GM21825 (cell line): ENCODE measurements at regions not wholly inside any gene's neighbourhood (a gene's known extent, or its start where the extent isn't known, plus 50 kb on each side); places are given as distances from the start of the nearest gene placed in this dataset.
"Not testable (repeated sequence)": the region's sequence is repeated elsewhere in the genome, so short reads cannot be mapped to it uniquely, and the experiment has no call there.

Source experiments
- ATAC-seq: cut with Tn5 transposase; IDR thresholded peaks from one replicate; pipeline ENCODE4 v1.9.1; 2021; ENCODE audit warnings: mild to moderate bottlenecking, moderate library complexity; ENCODE audit not compliant: unreplicated experiment

DNA sequence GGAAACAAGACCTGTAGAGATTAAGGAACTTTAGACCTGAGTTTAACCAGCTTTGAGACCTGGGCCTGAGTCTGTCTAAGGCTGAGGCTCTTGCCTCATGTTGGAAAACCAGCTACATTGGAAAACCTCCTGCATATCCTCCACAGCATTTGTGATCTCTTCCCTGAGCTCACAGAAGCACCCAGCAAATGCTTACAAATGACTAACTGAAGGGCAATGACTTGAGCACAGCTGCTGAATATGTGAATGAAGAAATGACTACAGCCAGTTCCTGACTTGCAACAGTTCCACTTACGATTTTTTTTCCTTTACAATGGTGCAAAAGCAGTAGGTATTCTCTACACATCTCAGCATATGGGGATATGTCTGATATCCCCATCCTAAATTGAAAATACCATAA, 112.4 kb upstream of the RREB1 start:
- no peak for ATAC-seq

DNA sequence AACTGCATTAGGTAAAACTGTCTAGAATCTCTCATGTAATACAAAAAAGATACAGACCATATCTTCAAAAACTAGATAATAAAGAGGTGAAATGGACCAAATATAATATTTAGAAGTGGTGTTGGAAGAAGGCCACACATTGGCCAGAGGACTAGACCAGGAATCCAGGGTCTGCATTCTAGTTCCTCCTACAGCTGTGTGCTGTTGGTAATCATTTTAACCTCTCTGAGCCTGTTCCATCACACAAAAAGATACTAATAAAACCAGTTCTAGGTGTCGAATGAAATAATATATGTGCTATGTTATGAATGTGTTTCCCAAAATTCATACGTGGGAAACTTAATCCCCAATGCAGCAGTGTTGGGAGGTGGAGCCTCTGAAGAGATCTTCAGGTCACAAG, 111.6 kb upstream of the RREB1 start:
- no peak for ATAC-seq

GRCh38 chr6:6997263-6998193, 110.2 kb upstream of the RREB1 start:
- ATAC-seq, result no peak

GRCh38 chr6:6998194-6998569, 109.6 kb upstream of the RREB1 start:
- no peak for ATAC-seq

- ATAC-seq, result no peak
Measured at GRCh38 chr6:7000825-7001777, 106.7 kb upstream of the RREB1 start.

DNA sequence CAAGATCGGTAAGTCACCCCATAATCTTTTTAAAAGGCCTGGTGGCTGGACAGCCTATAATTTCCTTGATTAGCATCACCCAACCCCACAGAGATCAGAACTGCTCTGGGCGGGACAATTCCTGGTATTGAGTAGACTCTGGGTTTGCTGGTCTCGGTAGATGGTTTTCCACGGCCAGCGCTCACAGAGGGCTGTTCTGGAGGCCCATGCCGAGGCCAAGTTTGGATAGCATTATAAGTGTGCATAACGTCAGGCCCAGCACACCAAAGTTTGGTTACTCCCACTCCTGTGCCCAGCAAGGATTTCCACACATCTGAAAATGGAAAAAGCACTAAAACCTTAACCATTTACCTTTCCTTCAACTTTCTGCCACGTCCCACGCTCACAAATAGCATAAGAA, 104.7 kb upstream of the RREB1 start:
- ATAC-seq, result no peak

DNA sequence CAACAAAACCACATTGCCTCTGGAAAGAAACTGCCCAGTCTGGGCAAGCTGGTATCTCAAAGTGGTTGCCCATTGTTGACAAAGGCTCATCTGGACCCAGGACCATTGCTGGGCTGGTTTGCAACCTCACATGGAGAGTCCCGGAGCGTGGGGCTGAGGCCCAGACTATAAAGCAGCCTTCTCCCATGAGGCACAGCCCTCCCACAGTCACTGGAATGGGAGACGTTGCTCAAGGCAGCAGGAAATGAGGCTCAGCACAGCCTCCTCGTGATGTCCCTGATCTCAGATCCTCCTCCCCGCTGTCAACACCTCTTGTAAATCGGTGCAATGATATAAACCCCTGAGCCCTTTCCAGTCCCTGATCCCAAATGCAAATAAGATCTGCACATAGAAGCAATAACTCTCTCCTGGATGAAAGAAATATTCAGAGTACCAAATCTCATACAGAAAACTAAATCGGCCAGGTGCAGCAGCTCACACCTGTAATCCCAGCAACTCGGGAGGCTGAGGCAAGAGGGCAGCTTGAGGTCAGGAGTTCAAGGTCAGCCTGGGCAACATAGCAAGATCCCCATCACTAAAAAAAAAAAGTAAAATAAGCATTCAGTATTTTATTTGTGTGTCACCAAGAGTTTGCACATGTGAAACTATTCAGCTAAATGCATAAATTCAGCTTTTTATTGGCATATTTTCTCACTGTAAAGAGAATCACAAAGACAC, 103.0 kb upstream of the RREB1 start:
- ATAC-seq, result no peak

- no peak for ATAC-seq
Measured at GRCh38 chr6:7006515-7007191, 101.1 kb upstream of the RREB1 start.

DNA sequence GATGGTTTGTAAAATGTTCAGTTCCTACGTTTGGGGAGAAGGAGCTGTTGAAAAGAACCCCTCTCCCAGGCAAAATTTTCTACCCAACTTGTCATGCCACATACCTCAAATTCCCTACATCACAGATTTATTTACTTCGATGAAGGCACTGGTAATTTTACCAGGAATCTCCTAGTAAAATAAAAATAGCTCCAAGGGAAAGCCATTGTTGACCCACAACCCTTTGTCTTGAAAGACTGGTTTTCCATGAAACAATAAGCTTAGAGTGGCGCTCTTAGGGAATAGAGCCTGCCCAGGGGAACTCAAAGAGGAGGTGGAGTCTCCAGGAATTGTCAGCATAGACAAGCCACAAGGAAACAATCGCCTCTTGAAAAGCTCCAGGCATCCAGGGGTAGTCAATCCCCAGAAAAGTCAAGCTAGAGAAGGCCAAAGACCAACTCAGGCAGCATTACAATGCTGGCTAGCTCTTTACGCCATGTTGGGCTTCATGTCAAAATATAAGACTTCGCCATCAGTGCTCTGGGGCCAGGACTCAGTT, 99.2 kb upstream of the RREB1 start:
- ATAC-seq, result no peak

DNA sequence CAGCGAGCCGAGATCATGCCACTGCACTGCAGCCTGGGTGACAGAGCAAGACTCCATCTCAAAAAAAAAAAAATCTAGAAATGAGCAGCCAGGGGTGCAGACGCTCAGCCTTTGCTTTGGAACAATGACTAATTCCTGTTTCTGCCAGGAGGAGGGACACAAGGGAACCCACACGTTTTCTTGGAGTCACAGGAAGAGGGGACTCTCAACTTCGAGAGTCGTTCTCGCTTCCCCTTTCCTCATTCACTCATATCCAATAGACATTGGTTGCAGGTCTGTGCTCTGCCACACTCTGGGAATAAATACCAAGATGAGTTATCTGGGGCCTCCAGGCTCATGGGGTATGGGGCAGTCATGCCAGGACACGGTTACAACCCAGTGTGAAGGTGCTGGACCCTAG, 91.5 kb upstream of the RREB1 start:
- no peak for ATAC-seq

DNA sequence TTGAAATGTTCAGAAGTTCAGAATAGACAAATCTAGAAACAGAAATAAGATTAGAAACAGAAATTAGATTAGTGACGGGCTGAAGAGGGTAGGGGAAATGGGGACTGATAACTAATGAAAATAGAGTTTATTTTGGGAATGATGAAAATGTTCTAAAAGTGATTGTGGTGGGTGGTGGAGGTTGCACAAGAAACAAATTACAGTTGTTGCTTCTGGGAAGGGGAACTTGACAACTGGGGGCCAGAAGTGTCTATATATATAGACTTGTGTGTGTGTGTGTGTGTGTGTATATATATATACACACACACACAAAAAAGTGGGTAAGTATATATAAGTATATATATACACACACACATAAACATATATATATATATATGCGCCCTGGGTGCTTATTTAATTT, 86.5 kb upstream of the RREB1 start:
- ATAC-seq, result no peak

- no peak for ATAC-seq
Measured at GRCh38 chr6:7025861-7026260, 81.9 kb upstream of the RREB1 start.

GRCh38 chr6:7028963-7029362, 78.8 kb upstream of the RREB1 start:
- not testable (repeated sequence) for ATAC-seq

DNA sequence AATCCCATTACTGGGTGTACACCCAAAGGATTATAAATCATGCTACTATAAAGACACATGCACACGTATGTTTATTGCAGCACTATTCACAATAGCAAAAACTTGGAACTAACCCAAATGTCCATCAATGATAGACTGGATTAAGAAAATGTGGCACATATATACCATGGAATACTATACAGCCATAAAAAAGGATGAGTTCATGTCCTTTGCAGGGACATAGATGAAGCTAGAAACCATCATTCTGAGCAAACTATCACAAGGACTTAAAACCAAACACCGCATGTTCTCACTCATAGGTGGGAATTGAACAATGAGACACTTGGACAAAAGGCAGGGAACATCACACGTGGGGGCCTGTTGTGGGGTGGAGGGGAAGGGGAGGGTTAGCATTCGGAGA, 76.8 kb upstream of the RREB1 start:
- ATAC-seq, result not testable (repeated sequence)

GRCh38 chr6:7033202-7033601, 74.6 kb upstream of the RREB1 start:
- no peak for ATAC-seq

DNA sequence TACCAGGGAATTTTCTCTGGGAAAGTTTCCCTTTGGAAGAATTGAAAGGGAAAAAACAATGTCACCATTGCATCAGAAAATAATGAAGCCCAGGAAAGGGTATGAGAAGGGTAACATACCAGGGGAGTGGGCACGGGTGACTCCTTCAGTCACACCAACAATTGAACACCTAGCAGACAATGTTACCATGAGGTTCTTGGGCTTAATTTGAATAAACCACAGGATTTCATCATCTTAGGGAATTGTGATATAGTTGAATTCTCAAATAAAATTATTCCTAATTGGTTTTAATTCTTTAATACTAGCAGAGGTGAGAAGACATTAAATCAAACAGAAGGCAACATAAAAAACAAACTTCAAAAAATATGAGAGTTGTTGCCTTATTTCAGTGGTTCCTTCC, 73.7 kb upstream of the RREB1 start:
- no peak for ATAC-seq

DNA sequence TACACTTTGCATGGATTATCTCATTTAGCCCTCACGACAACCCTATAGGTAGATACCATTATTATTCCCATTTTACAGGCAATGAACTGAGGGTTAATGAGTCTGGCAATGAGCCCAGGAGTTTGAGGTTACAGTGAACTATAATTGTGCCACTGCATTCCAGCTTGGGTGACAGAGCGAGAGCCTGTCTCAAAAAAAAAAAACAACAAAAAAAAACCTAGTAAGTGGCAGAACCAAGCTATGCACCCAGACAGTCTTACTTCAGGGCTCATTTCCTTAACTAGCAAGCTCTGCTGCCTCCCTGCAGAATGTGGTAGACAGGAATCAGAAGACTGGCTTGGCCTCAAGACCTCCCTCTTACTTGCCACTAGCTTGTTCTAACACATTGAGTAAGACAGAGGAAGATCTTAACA, 71.9 kb upstream of the RREB1 start:
- ATAC-seq, result no peak

GRCh38 chr6:7041511-7042026, 66.2 kb upstream of the RREB1 start:
- no peak for ATAC-seq

DNA sequence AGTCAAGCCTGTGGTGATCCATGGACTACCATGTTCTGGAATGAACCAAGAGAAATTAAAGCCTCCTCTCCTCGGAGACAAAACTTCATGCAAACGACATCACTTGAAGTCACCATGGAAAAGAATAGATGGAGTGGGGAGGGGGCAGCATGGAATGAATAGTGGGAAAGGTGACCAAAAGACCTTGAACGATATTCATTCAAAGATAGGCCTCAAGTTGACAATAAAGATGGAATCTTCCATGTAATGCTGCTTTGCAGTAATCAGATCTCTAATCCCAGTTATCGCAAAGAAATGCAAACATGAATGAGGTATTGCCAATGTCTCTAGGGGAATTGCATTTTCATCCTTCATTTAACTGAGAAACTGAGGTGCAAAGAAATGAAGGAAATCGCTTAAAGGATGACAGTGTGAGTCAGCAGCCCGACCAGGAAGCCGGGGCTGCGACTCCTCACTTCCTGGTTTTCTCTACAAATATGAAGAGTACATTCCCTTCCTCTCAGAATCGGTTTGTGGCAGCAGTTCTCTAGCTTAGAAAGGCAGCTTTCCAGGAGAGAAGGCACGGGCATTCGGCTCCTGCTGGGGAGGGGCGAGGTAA, 65.6 kb upstream of the RREB1 start:
- ATAC-seq, result no peak
